OCI-LY1 (cell line): ENCODE measurements at regions not wholly inside any gene's neighbourhood (a gene's known extent, or its start where the extent isn't known, plus 50 kb on each side); places are given as distances from the start of the nearest gene placed in this dataset.

ENCODE experiments used
- H2AFZ ChIP-seq: fragments of 200-600 bp; sonication (generic), shearing (Covaris generic); 2 replicates; pipeline ENCODE4 v1.6.0; 2014; ENCODE audit warnings: antibody characterized with exemption, mild to moderate bottlenecking, low read length
- H3F3A ChIP-seq: fragments of 200-600 bp; sonication (generic), shearing (Covaris generic); 2 replicates; pipeline ENCODE4 v1.6.0; 2014; ENCODE audit warnings: mild to moderate bottlenecking, antibody characterized with exemption, low read length, moderate library complexity; ENCODE audit not compliant: insufficient read depth
- H3K27ac ChIP-seq: fragments of 200-600 bp; sonication (generic); 2 replicates; pipeline ENCODE4 v1.5.1; 2014; ENCODE audit warnings: low read length, mixed run types, mild to moderate bottlenecking, low read depth; ENCODE audit not compliant: poor library complexity, severe bottlenecking
- H3K27me3 ChIP-seq: fragments of 200-600 bp; sonication (generic); 2 replicates; pipeline ENCODE4 v1.6.0; 2014; ENCODE audit warnings: antibody characterized with exemption, mild to moderate bottlenecking, low read length, moderate library complexity; ENCODE audit not compliant: insufficient read depth
- H3K36me3 ChIP-seq: fragments of 200-600 bp; sonication (generic); 2 replicates; pipeline ENCODE4 v1.6.1; 2014; ENCODE audit warnings: mild to moderate bottlenecking, antibody characterized with exemption, low read length, moderate library complexity, mixed read lengths; ENCODE audit not compliant: insufficient read depth
- H3K4me1 ChIP-seq: fragments of 200-600 bp; sonication (generic); 2 replicates; pipeline ENCODE4 v1.5.1; 2014; ENCODE audit warnings: mild to moderate bottlenecking, low read length, moderate library complexity; ENCODE audit not compliant: insufficient read depth, severe bottlenecking
- H3K4me2 ChIP-seq: fragments of 200-600 bp; sonication (generic), shearing (Covaris generic); 2 replicates; pipeline ENCODE4 v1.6.1; 2014; ENCODE audit warnings: low read length
- H3K4me3 ChIP-seq: fragments of 200-600 bp; sonication (generic); 2 replicates; pipeline ENCODE4 v1.5.1; 2014; ENCODE audit warnings: low read length, low read depth, mild to moderate bottlenecking, mixed read lengths; ENCODE audit not compliant: poor library complexity, severe bottlenecking
- H3K79me2 ChIP-seq: fragments of 200-600 bp; shearing (Covaris generic); 2 replicates; pipeline ENCODE4 v1.6.1; 2016; ENCODE audit warnings: mixed run types, low read length, mixed read lengths; ENCODE audit not compliant: insufficient read depth
- H3K9ac ChIP-seq: fragments of 200-600 bp; sonication (generic), shearing (Covaris generic); 2 replicates; pipeline ENCODE4 v1.6.1; 2014; ENCODE audit warnings: mild to moderate bottlenecking, low read length, mixed read lengths
- H3K9me2 ChIP-seq: fragments of 200-600 bp; sonication (generic), shearing (Covaris generic); 2 replicates; pipeline ENCODE4 v1.6.1; 2014; ENCODE audit warnings: low read depth, mild to moderate bottlenecking, low read length, mixed read lengths
- H3K9me3 ChIP-seq: fragments of 200-600 bp; shearing (Covaris generic); 2 replicates; pipeline ENCODE4 v1.6.1; 2014; ENCODE audit warnings: low read length, mixed read lengths
- H4K20me1 ChIP-seq: fragments of 200-600 bp; sonication (generic), shearing (Covaris generic); 2 replicates; pipeline ENCODE4 v1.6.0; 2016; ENCODE audit warnings: mild to moderate bottlenecking, low read length; ENCODE audit not compliant: insufficient read depth
- EZH2 ChIP-seq: fragments of 200-600 bp; sonication (generic), shearing (Covaris generic); IDR thresholded peaks from 2 replicates; pipeline ENCODE4 v1.8.0; 2017; ENCODE audit warnings: borderline replicate concordance, mixed run types, mild to moderate bottlenecking, antibody characterized with exemption, low read length, moderate library complexity, mixed read lengths
- TF ChIP-seq, protein P1 (sequence below): fragments of 200-600 bp; sonication (generic), shearing (Covaris generic); IDR thresholded peaks from 2 replicates; pipeline ENCODE4 v1.5.1; 2017; ENCODE audit warnings: mild to moderate bottlenecking, antibody characterized with exemption, low read length, moderate library complexity, mixed read lengths

DNA sequence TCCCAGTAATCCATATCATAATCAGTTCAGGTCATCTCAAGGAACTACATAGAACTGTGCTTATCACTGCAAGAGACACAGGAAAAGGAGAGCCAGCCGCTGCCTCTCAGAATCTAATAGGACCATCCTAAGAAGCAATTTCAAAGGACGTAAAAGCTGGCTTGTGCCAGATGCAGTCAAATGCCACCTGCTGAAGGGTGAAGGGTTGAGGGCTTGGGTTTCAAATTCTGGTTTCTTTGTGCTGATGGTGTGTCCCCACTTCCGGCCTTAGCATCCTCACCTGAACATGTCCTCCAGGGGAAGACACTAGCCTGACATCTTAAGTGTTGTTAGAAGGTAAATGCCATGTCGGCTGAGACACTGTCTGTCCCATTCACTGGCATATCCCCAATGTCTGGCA is 477.1 kb upstream of the TSHZ3 start:
- H3K4me2 ChIP-seq, result no peak overlapping the region
- no peaks in the 10 kb centered on the region for H3F3A ChIP-seq
- TF ChIP-seq, protein P1, sequence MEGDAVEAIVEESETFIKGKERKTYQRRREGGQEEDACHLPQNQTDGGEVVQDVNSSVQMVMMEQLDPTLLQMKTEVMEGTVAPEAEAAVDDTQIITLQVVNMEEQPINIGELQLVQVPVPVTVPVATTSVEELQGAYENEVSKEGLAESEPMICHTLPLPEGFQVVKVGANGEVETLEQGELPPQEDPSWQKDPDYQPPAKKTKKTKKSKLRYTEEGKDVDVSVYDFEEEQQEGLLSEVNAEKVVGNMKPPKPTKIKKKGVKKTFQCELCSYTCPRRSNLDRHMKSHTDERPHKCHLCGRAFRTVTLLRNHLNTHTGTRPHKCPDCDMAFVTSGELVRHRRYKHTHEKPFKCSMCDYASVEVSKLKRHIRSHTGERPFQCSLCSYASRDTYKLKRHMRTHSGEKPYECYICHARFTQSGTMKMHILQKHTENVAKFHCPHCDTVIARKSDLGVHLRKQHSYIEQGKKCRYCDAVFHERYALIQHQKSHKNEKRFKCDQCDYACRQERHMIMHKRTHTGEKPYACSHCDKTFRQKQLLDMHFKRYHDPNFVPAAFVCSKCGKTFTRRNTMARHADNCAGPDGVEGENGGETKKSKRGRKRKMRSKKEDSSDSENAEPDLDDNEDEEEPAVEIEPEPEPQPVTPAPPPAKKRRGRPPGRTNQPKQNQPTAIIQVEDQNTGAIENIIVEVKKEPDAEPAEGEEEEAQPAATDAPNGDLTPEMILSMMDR, result no peak
- TF ChIP-seq EZH2, result no peak
- no peaks in the 10 kb centered on the region for H3K4me1 ChIP-seq
- H3K4me3 ChIP-seq, result no peak overlapping the region
- H3K9ac ChIP-seq, result no peak overlapping the region
- no peaks in the 10 kb centered on the region for H3K79me2 ChIP-seq
- H3K27ac ChIP-seq, result no peak overlapping the region
- H4K20me1 ChIP-seq, result no peaks in the 10 kb centered on the region
- H3K36me3 ChIP-seq, result no peaks in the 10 kb centered on the region
- H3K27me3 ChIP-seq, result no peaks in the 10 kb centered on the region
- no peaks in the 10 kb centered on the region for H3K9me3 ChIP-seq
- H3K9me2 ChIP-seq, result no peaks in the 10 kb centered on the region
- H2AFZ ChIP-seq, result no peak overlapping the region

DNA sequence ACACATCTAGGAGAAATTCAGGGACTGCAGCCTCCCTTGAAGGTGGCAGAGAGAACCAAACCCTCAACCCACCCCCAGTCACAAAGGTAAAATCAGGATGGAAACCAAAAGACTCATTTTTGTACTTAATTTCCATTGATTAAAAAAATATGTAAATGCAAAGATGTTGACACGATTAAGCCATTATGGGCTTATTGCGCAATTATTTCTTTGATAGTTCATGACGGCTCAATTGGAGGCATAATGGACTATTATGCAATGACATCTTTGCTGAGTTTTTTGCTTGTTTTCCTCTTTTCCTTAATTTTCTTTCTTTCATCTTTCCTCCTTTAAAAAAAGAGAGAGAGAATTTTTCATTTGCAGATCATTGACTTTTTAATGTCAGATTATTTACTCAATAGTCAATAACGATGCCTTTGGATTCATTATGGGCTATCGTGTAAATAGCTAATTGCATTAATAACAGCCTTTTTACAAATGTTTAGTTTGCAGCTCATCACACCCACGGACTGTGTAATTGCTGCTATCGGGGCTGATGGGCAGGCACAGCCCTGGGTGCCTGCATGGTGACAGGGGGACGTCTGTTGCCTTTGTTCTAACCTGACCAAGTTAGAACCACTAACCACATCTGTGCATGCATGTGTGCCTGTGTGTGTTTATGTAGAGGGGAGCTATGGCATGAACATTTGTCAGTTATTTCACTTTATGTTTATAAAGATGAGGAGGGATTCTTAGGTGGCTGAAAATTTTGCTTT is 482.4 kb upstream of the TSHZ3 start:
- H3K4me3 ChIP-seq, result no peak overlapping the region
- H2AFZ ChIP-seq, result no peak overlapping the region
- H3K4me1 ChIP-seq, result no peaks in the 10 kb centered on the region
- H3K9ac ChIP-seq, result no peak overlapping the region
- H4K20me1 ChIP-seq, result no peaks in the 10 kb centered on the region
- no peaks in the 10 kb centered on the region for H3K36me3 ChIP-seq
- no peak overlapping the region for H3K27ac ChIP-seq
- H3K27me3 ChIP-seq, result no peaks in the 10 kb centered on the region
- TF ChIP-seq, protein P1, result no peak
- TF ChIP-seq EZH2, result no peak
- H3K9me2 ChIP-seq, result no peaks in the 10 kb centered on the region
- no peaks in the 10 kb centered on the region for H3F3A ChIP-seq
- no peaks in the 10 kb centered on the region for H3K9me3 ChIP-seq
- H3K79me2 ChIP-seq, result no peaks in the 10 kb centered on the region
- H3K4me2 ChIP-seq, result no peak overlapping the region

DNA sequence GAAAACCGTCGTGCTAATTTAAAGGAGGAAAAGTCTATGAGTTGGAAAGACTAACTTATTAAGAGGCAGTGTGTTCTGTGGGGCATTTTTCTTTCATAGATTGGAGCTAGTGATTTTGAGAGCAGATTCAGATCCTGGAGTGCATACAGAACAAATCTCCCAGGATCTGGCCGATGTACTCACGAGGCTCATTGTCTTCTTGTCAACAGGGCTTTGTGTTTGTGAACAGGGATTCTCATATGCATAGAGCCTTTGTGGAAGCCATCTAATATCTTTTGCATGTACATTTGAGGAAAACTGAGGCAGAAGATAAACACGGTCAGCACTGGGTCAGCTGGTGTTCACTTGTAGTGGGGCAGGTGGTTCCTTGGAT is 482.9 kb upstream of the TSHZ3 start:
- no peaks in the 10 kb centered on the region for H3K27me3 ChIP-seq
- no peak overlapping the region for H2AFZ ChIP-seq
- no peaks in the 10 kb centered on the region for H4K20me1 ChIP-seq
- no peak overlapping the region for H3K4me3 ChIP-seq
- H3K79me2 ChIP-seq, result no peaks in the 10 kb centered on the region
- H3K9me3 ChIP-seq, result no peaks in the 10 kb centered on the region
- H3K36me3 ChIP-seq, result no peaks in the 10 kb centered on the region
- no peaks in the 10 kb centered on the region for H3F3A ChIP-seq
- no peaks in the 10 kb centered on the region for H3K9me2 ChIP-seq
- no peak overlapping the region for H3K4me2 ChIP-seq
- no peaks in the 10 kb centered on the region for H3K4me1 ChIP-seq
- no peak overlapping the region for H3K27ac ChIP-seq
- H3K9ac ChIP-seq, result no peak overlapping the region
- TF ChIP-seq EZH2, result no peak
- TF ChIP-seq, protein P1, result no peak
